RPMI7951 (cell line): ENCODE measurements at regions not wholly inside any gene's neighbourhood (a gene's known extent, or its start where the extent isn't known, plus 50 kb on each side); places are given as distances from the start of the nearest gene placed in this dataset.

Experiments
- DNase-seq: peaks from one replicate; pipeline ENCODE4 v3.0.0-alpha.2; 2012; ENCODE audit warnings: low read depth

GRCh38 chr5:92998456-92998855, 582.6 kb downstream of the NR2F1-AS1 start:
- DNase-seq = peak; percentile 0

DNA sequence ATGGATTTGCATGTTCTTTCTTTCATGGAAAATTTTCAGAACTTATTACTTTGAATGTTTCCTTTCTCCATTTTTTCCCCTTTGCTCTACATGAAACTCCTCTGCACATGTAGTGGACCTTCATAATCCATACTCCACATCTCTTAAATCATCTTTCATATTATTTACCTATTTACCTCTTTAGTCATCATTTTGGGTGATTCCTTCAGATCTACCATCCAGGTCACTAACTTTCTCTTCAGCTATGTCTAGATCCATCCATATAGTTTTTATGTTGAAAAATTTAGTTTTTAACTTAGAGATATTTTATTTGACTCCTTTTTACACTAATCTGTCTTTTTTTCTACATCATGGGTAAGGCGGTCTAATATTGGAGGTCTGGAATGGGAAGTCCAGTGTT, 586.6 kb downstream of the NR2F1-AS1 start:
- DNase-seq = no peak

DNA sequence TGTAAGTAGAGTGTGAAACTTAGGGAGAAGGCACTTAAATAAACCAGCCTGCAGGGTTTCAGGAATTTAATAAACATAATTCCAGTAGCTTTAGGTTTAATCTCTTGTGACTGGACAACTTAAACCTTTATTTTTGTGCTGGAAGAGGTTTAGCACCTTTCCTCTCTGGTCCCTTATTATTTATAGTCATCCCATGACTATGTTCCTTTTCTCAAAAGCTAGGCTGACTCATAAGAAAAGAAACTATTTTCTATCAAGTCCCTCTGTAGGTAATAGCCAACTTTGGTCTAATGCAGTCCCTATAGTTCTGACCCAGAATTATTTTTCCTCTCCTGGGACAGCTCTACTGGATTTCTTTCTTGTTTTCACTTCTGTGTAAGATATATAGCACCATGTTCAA, 588.9 kb downstream of the NR2F1-AS1 start:
- DNase-seq = peak; percentile 0

DNA sequence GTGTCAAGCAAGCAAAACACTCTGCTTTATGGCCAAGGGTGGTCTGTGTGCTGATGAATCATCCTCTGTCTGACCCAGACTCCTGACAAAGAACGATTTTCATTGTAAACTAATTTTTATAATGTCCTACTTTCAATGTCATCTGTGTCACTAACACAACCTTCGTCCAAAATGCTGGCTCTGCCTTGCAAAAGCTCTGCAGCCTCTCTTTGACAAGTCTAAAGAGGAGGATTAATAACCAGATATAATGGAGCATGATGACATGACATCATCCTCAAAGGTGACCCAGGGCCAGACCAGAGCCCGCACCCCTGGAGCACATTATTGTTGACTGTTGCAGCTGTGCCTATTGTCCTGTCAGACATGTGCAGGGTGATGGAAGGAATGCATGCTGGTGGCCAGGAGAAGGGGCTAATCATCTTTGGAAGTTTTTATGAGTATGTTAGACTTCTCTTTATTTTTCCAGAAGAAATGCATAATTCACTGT, 589.4 kb downstream of the NR2F1-AS1 start:
- DNase-seq = peak; percentile 6

- no peak for DNase-seq
Measured at GRCh38 chr5:92990771-92991170, 590.2 kb downstream of the NR2F1-AS1 start.

GRCh38 chr5:92981001-92981400, 600.0 kb downstream of the NR2F1-AS1 start:
- DNase-seq = no peak

- no peak for DNase-seq
Measured at GRCh38 chr5:92980491-92980890, 600.5 kb downstream of the NR2F1-AS1 start.

- peak; percentile 15 for DNase-seq
Measured at GRCh38 chr5:92979716-92980115, 601.3 kb downstream of the NR2F1-AS1 start.

DNA sequence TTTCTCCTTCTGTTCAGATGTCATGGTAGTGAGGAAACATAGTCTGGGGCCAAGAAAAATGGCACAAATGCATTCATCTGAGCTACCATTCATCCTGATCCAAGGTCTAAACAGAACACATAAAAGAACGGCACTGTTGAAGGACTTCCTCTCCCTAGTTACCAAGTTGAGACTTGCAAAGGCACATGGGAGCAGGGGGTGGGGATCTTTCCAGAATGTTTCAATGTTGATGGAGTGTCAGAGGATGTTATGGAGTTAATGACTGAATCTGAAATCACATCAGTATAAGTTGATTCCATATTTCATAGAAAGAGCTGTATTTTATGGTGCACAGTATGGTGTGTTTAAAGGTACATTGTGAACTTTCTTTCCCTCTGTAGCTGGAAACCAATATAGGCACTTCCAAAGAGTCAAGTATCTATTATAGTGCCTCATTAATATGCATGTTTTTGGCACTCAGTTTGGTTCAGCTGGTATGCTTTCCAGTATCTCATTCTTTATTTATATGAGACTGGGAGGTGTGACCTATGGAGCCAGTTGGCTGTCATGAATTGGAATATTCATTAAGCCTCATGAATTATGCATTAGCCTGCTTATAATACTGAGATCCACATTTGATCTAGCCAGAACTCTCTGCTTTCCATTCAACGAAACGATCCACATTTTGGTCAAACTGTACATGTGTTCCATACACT, 603.0 kb downstream of the NR2F1-AS1 start:
- DNase-seq = no peak

DNA sequence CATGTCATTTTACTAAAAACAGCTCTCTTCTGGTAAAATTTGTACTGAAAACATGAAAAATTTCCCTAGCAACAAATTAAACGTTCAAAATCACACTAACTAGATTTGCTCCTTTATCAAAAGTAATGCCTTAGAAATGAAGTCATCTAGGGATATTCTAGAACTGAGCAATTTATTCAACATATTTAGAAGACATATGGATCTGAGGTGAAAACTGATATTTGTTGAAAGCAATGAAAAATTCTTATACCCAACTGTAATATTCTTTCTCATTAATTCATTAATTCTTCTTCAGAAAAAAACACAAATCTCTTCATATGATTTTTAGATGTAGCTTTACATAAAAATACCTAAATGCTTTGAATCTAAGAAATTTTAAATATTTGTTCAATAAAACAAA, 604.9 kb downstream of the NR2F1-AS1 start:
- DNase-seq = no peak

DNA sequence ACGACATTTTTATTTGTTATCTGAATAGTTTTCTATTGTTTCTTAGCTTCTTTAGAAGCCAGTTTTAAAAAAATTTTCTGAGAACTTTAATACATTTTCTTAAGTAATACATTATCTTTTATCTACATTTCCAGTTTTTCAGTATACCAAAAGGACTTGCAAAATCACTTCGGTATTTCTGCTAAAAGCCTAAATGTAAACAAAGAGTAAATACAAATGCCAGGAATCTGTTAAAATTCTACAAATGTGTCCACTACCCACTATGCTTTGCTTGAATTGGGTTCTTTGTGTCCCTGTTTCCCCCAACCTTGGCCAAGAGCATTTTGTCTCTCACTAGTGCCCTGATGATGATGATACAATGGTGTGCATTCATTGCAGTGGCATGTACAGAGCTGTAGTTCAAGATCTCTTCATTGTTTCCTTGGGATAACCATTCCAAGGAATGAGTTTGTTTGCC, 611.2 kb downstream of the NR2F1-AS1 start:
- DNase-seq = peak; percentile 42

DNA sequence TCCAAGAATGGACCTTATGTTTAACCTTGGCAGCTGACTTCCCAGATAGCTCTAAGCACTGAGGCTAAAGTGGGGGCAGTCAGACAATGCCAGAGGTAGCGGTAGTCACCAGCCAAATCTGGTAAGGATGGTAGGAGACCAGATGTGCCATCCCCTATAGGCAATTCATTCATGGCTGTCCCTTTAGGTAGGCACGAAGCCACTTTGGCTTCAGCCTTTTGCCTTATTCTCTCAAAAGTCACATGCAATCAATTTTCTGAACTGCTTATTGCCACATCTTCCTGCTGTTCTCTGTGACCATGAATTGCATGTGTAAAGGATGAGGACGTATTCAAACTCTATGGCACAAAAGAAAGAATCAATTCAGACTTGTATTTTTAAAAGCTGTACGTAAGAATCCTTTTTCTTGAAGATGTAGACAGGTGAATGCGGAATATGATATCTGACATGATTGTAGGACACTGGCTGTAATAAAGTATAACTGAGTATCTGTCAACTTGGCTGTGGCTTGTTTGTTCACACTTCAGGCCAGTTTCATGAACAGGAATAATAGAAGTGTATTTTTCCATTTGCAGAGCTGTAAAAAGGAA, 611.7 kb downstream of the NR2F1-AS1 start:
- DNase-seq = no peak

DNA sequence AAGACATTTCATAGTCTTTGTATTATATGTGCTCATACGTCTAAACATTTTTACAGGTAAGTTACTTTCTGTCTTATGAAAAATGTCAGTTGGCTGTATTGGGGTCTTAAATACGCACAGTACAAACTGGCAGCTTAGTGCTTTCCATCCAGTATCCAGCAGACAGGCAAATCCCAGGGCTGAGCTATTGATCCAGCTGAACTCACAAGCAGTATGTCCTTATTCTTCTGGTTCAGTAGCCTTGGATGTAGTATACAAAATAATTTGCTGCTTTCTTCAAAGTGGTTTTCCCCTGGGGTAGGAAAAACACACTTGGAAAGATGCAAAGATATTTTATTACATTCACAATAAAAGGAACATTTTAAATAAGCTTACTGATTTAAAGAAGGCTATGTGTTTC, 617.2 kb downstream of the NR2F1-AS1 start:
- no peak for DNase-seq

GRCh38 chr5:92962752-92963151, 618.3 kb downstream of the NR2F1-AS1 start:
- no peak for DNase-seq

DNA sequence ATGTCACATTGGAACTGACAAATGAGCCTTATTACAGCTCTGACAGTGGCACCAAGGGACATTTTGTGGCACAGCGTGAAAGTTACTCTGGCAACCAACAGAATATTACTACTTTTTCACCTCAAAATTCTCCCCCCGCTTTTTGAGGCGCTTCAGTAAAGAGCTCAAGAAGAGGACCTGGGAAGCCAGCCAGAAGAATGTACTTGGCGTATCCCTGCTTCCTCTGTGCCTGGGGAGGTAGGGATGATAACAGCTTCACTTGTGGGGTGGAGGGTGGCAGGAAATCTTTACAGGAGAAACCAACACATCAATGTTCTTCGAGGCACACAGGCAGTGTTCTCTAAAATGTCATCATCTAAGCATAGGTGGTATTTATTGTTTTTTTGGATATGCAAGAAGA, 624.1 kb downstream of the NR2F1-AS1 start:
- no peak for DNase-seq

DNA sequence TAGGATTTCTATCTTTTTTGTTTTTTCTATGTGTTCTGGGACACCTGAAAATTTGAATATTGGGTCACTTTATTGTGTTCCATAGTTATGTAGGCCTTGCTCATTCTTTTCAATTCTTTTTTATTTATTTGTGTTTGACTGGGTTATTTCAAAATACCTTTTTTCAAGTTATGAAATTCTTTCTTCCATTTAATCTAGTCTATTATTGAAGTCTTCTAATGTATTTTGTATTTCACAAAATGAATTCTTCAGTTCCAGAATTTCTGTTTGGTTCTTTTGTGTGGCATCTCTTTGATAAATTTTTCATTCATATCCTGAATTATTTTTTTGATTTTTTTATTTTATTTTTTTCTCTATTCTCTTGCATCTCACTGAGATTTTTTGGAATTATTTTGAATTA, 628.8 kb downstream of the NR2F1-AS1 start:
- DNase-seq = no peak

- no peak for DNase-seq
Measured at GRCh38 chr5:92951746-92952145, 629.3 kb downstream of the NR2F1-AS1 start.

- DNase-seq = no peak
Measured at GRCh38 chr5:92946546-92946945, 634.5 kb downstream of the NR2F1-AS1 start.

- peak; percentile 5 for DNase-seq
Measured at GRCh38 chr5:92945605-92946097, 635.4 kb downstream of the NR2F1-AS1 start.

DNA sequence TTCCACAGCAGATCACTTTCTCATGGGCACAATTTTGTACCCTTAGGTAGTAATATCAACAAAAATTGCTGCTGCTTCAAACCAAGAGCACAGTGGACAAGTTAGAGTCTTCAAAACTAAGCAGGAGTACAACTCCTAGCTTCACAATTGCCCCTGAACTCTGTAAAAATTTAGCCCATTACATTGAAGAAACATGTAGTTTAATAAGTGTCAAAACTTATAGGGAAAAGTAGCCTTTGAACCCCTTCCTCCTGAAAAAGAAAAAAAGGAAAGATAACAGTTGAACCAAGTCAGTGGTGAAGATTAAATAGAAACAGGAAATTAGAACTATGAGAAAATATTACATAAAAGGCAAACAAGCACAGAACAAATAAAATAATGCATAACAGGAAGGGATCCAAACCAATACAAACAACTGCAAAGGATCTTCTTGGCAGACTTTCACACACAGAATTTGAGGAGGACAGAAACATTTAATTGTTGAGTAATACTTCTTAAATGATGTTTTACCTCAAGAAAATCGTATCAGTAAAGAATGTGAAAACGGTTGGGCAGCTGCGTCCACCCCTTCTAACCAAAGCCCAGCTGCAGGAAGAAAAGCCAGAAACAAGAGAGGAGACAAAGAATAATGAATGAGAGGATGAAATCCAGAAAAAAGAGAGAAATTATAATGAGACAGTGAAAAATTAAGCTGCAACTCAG, 636.0 kb downstream of the NR2F1-AS1 start:
- peak; percentile 29 for DNase-seq

DNA sequence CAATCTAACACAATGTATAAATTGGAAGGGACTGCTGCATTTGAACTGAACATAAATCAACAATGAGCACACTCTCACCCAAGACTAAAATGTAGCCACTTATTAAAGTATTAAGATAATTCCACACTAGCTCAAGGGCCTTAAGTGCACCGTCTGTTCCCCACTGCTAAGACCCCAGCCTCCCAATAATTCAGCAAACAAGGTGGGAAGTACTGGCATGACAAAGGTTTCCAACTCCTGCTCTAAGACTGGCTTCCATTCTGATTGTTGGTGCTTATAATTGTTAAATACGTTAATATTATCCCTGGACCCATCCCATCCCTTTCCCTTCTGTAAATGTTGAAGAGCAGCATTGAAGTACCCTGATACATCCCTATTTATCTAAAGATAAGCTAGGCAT, 636.7 kb downstream of the NR2F1-AS1 start:
- DNase-seq = no peak

DNA sequence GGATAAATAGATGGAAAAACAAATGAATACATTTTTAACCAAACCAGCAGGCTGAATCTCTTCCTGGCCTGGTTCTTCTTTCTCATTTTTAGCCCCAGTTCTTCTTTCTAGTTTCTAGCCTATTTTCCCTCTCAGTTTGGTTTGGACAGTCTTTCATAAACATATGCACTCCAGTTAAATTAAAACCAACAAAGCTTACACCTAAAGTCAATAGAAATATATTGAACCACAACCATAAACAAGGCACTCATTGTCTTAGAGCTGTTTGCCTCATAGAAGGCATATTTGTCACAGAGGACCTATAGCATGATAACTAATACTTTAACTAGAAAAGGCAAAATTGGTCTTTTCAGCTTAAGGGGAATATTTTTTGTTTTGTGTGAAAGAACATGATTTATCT, 638.3 kb downstream of the NR2F1-AS1 start:
- DNase-seq = no peak

DNA sequence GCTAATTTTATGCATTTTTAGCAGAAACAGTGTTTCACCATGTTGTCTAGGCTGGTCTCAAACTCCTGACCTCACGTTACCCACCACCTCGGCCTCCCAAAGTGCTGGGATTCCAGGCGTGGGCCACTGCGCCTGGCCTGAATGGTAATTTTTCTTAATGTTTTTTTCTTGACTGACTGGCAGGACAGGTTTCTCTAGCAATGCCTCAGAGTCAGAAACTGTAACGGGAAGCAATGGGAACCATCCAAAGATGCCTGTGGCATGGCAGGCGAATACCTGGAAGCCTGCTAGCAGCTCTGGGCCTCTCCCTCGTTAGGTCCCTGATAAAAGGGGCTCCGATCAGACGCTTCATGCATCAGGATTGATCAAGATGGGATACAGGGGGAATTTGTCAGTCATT, 639.2 kb downstream of the NR2F1-AS1 start:
- DNase-seq = no peak
